MCF 10A (cell line): ENCODE measurements at regions not wholly inside any gene's neighbourhood (a gene's known extent, or its start where the extent isn't known, plus 50 kb on each side); places are given as distances from the start of the nearest gene placed in this dataset.

Source experiments
- BruUV-seq: library from RNA; stranded (reverse); fragments of 400-500 nt; replicated peaks from 2 replicates; lab custom pipeline; 2021; lab: Mats Ljungman, UMichigan
- CTCF ChIA-PET: fragments of 300-600 bp; sonication (Branson Sonifier 250); formaldehyde crosslinking; extraction: SDS; loops from one replicate; lab custom pipeline; 2021; ENCODE audit warnings: antibody characterized with exemption, inconsistent platforms; lab: Yijun Ruan, JAX
- POLR2A ChIA-PET: fragments of 300-600, 350-650 bp; sonication (Branson Sonifier 250); formaldehyde crosslinking; extraction: SDS; loops from one replicate; lab custom pipeline; 2020; ENCODE audit warnings: antibody characterized with exemption, inconsistent platforms; lab: Yijun Ruan, JAX
- DNase-seq: peaks from one replicate; pipeline ENCODE4 v3.0.0-alpha.2; 2018; ENCODE audit not compliant: unreplicated experiment
- H3K27ac Mint-ChIP-seq: one replicate; pipeline ENCODE4 v1.8.0; 2022; ENCODE audit warnings: mild to moderate bottlenecking, low read depth, mixed read lengths; ENCODE audit not compliant: unreplicated experiment
- H3K27me3 Mint-ChIP-seq: one replicate; pipeline ENCODE4 v1.8.0; 2022; ENCODE audit warnings: mixed read lengths; ENCODE audit not compliant: insufficient read depth, unreplicated experiment
- H3K36me3 Mint-ChIP-seq: one replicate; pipeline ENCODE4 v1.8.0; 2022; ENCODE audit warnings: mild to moderate bottlenecking, moderate library complexity, mixed read lengths; ENCODE audit not compliant: insufficient read depth, unreplicated experiment
- H3K4me1 Mint-ChIP-seq: one replicate; pipeline ENCODE4 v1.8.0; 2022; ENCODE audit warnings: mixed read lengths; ENCODE audit not compliant: insufficient read depth, unreplicated experiment
- H3K4me3 Mint-ChIP-seq: one replicate; pipeline ENCODE4 v1.8.0; 2022; ENCODE audit warnings: mild to moderate bottlenecking, moderate library complexity, mixed read lengths; ENCODE audit not compliant: unreplicated experiment
- H3K9me3 Mint-ChIP-seq: one replicate; pipeline ENCODE4 v1.8.0; 2022; ENCODE audit warnings: mixed read lengths; ENCODE audit not compliant: unreplicated experiment
- intact Hi-C: fragments of 100-400 bp; cut with micrococcal nuclease; formaldehyde crosslinking; loops from 2 replicates; pipeline ENCODE4 v1.14.1; 2022
- TF ChIP-seq, protein P1 (sequence below): fragments of 200-600 bp; IDR thresholded peaks from one replicate; pipeline ENCODE4 v1.8.0; 2022; ENCODE audit warnings: antibody characterized with exemption, mild to moderate bottlenecking; ENCODE audit not compliant: unreplicated experiment

DNA sequence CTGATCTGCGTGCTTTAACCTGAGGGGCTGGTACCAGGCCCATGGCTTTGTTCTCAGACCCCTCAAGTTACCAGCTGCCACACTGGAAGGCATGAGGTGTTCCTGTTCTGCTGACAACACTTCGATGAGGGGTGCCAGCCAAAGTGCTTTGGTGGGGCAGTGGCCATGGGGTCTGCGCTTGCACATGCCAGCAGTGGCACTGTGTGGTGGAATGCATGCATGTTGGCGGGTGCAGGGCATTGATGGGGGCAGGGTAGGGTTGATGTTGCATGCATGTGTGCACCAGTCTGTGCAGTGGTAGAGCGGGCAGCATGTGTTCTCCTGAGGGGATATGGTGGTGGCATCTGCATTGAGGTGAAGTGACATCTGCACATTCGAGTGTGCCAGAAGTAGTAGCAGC lies 497.0 kb downstream of the SQOR start:
- Mint-ChIP-seq H3K27me3 (no peaks in the 10 kb centered on the region), H3K9me3 (peaks cover 18% of the 10 kb centered on the region), H3K27ac (no peak overlapping the region), H3K36me3 (peaks cover 4% of the 10 kb centered on the region), H3K4me3 (no peak overlapping the region), H3K4me1 (peaks cover 1% of the 10 kb centered on the region)
- no TSS peak for BruUV-seq
- CTCF ChIA-PET = no interaction called here
- TF ChIP-seq, protein P1, sequence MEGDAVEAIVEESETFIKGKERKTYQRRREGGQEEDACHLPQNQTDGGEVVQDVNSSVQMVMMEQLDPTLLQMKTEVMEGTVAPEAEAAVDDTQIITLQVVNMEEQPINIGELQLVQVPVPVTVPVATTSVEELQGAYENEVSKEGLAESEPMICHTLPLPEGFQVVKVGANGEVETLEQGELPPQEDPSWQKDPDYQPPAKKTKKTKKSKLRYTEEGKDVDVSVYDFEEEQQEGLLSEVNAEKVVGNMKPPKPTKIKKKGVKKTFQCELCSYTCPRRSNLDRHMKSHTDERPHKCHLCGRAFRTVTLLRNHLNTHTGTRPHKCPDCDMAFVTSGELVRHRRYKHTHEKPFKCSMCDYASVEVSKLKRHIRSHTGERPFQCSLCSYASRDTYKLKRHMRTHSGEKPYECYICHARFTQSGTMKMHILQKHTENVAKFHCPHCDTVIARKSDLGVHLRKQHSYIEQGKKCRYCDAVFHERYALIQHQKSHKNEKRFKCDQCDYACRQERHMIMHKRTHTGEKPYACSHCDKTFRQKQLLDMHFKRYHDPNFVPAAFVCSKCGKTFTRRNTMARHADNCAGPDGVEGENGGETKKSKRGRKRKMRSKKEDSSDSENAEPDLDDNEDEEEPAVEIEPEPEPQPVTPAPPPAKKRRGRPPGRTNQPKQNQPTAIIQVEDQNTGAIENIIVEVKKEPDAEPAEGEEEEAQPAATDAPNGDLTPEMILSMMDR = no peak
- POLR2A ChIA-PET = no interaction called here
- no peak for DNase-seq
- intact Hi-C loops = no loop called here

DNA sequence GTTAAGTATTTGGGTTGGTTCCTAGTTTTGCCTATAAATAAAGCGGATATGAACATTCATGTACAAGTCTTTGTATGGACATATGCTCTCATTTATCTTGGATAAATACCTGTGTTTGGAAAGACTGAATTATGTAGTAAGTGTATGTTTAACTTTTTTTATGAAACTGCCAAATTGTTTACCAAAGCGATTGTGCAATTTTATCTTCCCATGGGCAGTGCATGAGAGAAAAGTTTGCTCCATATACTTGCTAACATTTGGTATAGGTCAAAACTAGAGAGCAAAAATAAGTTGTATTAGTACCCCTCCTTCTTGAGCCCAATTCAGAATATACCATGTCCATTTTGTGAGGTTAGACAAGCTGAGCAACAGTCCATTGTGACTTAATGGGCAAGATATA lies 502.6 kb downstream of the SQOR start:
- Mint-ChIP-seq H3K4me1 (no peaks in the 10 kb centered on the region), H3K27ac (no peak overlapping the region), H3K27me3 (no peaks in the 10 kb centered on the region), H3K4me3 (no peak overlapping the region), H3K9me3 (peaks cover 10% of the 10 kb centered on the region), H3K36me3 (no peaks in the 10 kb centered on the region)
- ChIA-PET POLR2A (no interaction called here), CTCF (no interaction called here)
- TF ChIP-seq, protein P1 = no peak
- no peak for DNase-seq
- intact Hi-C loops = no loop called here
- BruUV-seq = no TSS peak

DNA sequence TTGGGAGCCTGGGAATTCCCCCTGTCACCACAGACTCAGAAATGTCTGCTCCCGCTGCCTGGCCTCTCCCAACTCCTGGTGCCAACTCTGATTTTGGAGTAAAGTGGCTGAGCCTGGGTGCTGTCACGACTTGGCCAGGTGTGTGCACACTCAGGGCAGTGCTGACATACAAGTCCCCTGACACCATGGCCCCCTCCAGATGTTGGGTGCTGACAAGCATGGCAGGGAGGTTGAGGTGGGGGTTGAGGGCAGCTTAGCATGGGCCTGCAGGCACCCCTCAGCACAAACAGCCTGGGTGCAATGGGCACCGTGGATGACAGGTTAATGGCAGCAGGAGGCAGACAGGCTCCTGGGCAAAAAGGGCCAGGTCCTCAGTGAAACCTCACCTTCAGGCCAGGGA lies 511.2 kb downstream of the SQOR start:
- CTCF ChIA-PET = interaction anchor here (0.7 kb wide), 1 partner anchor 44 kb away, joined by 3 read pairs; no protein-coding TSS in a partner anchor
- DNase-seq = no peak
- no TSS peak for BruUV-seq
- Mint-ChIP-seq H3K4me3 (no peak overlapping the region), H3K27ac (no peak overlapping the region), H3K9me3 (no peaks in the 10 kb centered on the region), H3K27me3 (no peaks in the 10 kb centered on the region), H3K36me3 (no peaks in the 10 kb centered on the region), H3K4me1 (no peaks in the 10 kb centered on the region)
- intact Hi-C loops = no loop called here
- TF ChIP-seq, protein P1 = no peak
- POLR2A ChIA-PET = no interaction called here

DNA sequence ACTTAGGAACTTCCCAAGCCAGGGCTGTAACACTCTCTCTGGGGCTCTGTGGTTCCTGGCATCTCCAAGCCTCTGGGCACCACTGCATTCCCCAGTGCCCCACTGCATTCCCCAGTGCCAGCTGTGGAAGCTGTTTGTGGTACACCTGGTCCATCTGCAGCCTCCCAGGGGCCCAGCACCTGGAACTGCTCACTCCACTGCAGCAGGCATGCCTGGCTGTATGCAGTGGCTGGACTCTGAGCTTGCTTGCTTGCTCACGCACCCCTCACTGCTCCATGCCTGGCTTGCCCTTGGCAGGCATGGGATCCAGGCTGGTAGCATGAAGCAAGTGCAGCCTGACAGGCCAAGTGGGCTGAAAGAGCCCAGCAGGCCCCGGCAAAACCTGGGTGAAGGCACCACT lies 512.1 kb downstream of the SQOR start:
- H3K4me1 Mint-ChIP-seq = no peaks in the 10 kb centered on the region
- H3K27me3 Mint-ChIP-seq = peaks cover 6% of the 10 kb centered on the region
- intact Hi-C loops = no loop called here

More for the DNA sequence above, 512.1 kb downstream of the SQOR start:
- Mint-ChIP-seq H3K4me3 (no peak overlapping the region), H3K9me3 (no peaks in the 10 kb centered on the region), H3K27ac (no peak overlapping the region), H3K36me3 (no peaks in the 10 kb centered on the region)
- TF ChIP-seq, protein P1 = no peak
- BruUV-seq = no TSS peak
- no peak for DNase-seq
- CTCF ChIA-PET = no interaction called here
- POLR2A ChIA-PET = interaction anchor here (0.5 kb wide), 1 partner anchor 344 kb away, joined by 3 read pairs; no protein-coding TSS in a partner anchor
